NCI-H187 treated with DMSO at 0.1 percent for 48 hours (cell line): ENCODE measurements at regions not wholly inside any gene's neighbourhood (a gene's known extent, or its start where the extent isn't known, plus 50 kb on each side); places are given as distances from the start of the nearest gene placed in this dataset.

ENCODE experiments used
- DNase-seq: peaks from one replicate; lab custom pipeline; 2025; lab: John Stamatoyannopoulos, UW

DNA sequence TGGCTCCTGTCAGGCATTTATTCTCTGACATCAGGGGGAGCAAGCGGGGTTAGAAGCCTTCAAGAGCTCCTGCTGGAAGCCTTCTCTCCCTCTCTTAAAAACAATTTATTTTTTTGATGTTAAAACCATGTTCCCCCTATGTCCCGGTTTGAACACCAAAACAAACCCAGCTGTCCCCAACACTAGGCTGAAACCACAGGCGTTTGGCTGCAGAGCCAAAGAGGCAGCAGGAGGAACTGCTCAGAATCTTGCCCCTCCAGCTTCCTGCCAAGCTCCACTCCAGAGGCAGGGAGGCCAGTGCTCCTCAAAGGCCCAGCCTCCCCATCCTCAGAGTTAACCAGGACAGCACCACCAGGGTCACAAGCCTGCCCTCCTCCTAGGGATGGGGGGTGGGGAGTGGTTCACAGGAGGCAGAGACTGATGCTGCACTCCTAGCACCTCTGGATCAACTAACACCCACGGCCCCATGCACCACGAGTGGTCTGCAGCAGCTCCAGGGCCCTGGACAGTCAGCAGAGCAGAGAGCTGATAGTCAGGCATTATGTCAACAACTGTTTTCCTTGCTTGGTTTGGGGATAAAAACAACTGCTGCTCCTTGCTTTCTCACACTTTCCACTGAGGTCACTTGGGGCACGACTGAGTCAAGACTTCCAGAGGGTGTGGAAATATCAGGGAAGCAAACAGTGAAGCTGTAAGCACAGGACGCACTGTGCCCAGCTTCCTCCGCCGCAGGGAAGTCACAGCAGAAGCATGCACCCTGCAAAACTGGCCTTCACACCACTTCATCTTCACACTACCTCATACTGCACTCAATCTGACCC lies 96.5 kb upstream of the ADRA1B start:
- no peak for DNase-seq

GRCh38 chr5:159820692-159821091 lies 95.6 kb upstream of the ADRA1B start:
- no peak for DNase-seq

DNA sequence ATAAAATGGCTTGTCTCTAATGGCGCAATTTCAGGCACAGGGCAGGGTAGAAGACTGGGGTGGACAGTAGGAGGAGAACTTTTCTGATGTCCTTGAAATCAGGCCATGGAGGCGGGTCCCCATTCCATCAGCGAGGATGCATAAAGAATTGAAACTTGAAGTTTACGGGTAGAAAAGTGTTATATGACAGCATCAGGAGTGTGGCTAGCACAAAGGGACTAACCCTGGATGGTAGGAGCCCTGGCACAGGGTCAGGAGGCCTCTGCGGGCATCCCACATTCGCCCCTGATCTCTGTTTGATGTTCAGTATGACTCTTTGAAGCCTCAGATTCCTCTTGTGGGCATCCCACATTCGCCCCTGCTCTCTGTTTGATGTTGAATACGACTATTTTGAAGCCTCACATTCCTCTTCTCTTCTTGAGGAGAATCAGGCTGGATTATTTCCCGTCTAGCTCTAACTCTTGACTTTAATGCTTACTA lies 94.8 kb upstream of the ADRA1B start:
- no peak for DNase-seq

DNA sequence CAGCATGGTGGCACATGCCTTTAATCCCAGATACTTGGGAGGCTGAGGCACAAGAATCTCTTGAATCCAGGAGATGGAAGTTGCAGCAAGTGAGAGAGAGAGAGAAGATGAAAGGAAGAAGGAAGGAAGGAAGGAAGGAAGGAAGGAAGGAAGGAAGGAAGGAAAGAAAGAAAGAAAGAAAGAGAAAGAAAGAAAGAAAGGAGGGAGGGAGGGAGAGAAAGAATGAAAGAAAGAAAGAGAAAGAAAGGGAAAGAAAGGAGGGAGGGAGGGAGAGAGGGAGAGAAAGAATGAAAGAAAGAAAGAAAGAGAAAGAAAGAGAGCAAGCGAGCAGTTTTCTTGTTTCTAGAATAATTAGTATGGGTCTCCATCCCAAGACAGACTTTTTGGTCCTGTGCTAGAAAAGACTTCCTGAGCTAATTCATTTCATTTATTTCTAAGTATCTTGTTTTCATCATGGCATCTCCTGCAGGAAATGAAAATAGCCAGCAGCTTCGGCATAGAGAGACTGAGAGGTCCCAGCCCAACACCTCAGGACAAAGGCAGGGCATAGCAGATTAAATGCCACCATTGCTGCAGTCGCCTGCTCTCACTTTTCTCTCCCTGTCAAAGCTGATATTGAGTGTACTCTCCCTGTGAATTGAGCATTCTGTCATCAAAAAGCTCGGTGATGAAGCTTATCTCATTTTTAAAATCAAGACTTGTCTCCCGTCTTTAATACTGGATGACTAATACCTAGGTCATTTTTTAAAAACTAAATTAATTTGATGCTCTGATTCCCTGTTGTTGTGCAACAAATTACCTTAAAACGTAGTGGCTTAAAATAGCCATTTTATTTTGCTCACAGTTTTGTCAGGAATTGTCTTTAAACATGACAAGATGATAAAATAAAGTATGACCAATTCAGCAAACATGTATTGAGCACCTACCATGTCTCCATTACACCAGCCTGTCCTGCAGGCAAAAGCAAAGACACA lies 91.8 kb upstream of the ADRA1B start:
- DNase-seq: no peak

DNA sequence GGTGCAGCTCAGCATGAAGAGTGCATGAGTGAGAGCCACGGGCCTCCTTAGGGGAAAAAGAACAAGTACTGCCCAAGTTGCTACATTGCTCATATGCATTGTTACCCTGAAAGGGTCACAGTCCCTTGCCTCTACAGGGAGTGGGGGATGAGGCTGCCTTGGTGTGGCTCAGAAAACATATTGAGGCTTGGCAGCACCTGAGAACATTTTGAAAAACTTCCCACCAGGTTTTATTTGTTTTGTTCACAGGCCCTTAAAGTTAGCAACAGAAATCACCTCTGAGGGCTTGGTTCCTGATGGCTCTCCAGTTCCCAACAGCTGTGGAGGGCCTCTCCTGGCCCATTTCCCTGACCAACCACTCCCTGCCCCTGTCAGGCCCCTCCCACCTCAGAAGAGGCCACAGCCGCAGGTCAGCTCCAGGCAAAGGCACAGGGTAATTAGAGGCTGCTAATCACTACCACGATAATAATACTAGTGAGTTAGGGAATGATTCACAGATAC lies 90.7 kb upstream of the ADRA1B start:
- DNase-seq: no peak

DNA sequence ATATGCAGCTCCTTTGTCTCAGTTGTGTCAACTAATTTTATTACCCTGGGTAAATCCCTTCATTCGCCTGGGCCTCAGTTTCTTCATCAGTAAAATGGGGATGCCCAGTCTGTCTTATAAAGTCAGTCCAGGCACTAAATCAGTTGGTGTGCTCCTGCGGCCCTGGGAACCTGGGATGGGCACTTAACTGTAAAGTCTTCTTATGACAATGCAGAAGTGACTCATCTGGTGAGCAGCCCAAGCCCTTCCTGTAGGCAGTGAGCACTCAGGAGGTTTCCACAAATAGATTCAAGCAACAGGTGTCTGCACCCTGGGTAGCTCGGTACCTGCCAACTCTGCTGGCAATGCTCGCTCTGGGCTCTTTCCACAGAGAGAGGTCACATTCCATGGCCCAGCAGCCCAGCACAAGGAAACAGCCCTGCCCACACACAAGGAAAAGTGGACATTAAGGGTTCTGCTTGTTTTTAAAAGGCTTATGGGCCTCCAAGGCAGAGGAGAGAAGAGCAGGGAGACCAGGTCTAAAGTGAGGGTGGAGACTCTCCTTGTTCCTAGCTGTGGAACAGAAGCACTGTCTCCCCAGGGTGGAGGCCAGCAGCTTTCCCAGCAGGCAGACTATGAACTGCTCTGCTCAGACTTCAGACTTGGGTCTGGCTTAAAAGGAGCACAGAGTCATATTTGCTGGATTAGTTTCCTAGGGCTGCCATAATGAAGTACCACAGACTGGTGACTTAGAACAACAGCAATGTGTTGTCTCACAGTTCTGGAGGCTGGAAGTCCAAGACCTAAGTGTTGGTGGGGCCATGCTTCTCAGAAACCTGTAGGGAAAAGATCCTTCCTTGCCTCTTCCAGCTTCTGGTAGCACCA lies 89.7 kb upstream of the ADRA1B start:
- no peak for DNase-seq

GRCh38 chr5:159827861-159828260 lies 88.4 kb upstream of the ADRA1B start:
- no peak for DNase-seq

DNA sequence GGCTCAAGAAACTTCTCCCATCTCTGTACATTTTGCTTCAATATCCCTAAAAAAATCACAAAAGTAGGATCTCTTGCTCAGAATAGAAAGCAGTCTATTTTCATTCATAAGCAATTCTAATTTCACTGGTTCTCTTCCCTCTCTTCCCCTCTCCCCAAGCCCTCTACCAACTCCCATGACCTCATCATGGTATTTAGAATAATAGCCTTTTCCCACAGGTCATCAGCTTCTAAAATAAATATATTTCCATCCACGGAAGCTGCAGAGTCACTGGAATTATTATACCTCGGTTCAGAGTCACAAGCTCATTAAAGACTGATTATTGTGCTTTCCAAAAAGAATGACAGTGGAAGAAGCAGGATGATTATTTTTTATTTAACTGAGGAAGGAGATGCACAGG lies 84.2 kb upstream of the ADRA1B start:
- DNase-seq: no peak

DNA sequence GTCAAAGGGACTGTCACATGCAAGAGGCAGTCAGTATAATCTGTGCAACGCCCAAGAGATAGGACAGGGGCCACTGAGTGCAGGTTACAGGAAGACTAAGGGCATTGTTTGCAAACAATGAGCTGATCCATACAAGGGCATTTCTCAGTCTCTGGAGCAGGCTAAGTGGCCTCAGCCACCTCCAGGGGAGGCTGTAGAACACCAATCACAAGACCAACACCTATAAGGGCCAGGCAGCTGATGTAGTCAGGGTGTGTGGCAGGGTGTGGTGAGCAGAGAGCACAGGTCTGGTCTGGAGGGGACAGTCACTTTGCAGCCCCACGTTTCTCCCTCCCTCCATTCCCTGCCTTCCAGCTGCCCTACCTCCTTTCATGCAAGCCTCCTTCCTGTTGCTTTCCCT lies 83.2 kb upstream of the ADRA1B start:
- DNase-seq: no peak

- no peak for DNase-seq
These were observed 82.4 kb upstream of the ADRA1B start for GRCh38 chr5:159833846-159834245.

DNA sequence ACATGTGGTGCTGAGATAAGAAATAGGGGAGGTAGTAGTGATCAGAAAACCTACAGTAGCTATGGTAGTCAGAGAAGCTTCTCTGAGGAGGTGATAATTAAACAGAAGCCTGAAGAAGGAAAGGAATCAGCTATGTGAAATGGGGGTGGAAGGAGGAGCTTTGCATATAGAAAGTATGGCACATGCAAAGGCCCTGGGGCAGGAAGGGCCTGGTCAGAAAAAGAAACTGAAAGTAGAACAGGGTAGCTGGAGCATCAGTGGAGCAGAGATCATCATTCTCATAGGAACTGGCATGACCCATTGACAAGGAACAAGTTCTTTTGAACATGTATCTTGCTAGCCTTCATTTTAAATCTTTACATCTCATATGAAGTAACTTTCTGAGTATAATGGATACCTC lies 80.7 kb upstream of the ADRA1B start:
- no peak for DNase-seq

DNA sequence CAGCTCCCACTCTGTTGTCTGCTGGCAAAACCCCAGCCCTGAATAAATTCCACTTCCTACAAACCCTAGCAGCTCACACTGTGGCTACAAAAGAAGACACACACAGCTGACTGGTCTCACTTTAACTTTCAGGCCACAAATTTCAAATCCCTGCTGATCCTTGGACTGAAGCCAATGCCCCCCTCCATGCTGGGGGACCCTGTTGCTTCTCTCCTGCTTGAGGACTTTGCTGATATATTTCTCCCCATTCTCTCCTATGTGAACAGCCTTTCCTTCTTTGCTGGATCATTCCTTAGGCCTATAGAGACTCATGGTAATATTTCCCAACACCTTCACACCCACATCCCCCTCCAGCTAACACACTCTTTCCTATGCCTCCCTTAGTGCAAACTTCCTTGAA lies 79.6 kb upstream of the ADRA1B start:
- no peak for DNase-seq

GRCh38 chr5:159837860-159838259 lies 78.4 kb upstream of the ADRA1B start:
- no peak for DNase-seq

DNA sequence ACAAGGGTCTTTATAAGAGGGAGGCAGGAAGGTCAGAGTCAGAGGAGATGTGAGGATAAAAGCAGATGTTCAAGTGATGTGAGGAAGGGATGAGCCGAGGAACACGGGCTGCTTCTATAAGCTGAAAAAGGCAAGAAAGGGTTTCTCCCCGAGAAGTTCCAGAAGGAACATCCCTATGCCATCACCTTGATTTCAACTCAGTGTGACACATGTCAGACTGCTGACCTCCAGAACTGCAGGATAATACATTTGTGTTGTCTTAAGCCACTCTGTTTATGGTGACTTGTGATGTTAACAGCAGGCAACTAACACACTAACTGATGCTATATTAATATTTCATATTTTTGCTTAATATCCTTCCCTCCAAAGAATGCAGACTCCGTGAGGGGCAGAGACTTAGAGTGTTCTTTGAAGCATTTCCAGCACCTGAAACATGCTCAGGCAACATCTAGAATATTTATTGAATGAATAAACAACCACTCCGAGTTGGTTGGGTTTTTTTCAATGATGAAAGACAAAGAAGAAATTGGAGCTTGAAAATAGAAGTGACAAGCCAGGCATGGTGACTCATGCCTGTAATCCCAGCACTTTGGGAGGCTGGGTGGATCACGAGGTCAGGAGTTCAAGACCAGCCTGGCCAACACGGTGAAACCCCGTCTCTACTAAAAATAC lies 77.6 kb upstream of the ADRA1B start:
- no peak for DNase-seq

- DNase-seq: no peak
These were observed 71.8 kb upstream of the ADRA1B start for GRCh38 chr5:159844267-159845121.

GRCh38 chr5:159849437-159850083 lies 66.7 kb upstream of the ADRA1B start:
- no peak for DNase-seq

GRCh38 chr5:159850160-159850559 lies 66.1 kb upstream of the ADRA1B start:
- no peak for DNase-seq

DNA sequence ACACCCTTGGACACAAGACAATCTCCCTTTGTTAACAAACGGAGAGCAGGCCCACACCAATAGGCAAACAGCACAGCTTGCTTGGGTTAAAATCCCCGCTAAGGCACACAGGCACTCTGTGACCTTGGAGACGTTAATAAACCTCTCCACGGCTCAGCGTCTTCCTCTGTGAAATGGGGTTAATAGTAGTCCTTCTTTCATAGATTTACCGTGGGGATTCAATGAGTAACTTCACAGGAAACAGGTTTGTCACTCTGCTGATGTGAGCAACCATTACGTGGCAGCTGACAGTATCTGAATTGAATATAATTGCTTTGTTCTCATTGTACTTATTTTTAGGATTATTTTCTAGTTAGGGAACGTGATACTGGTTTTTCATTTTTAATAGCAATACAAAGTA lies 65.2 kb upstream of the ADRA1B start:
- no peak for DNase-seq

GRCh38 chr5:159854916-159855315 lies 61.4 kb upstream of the ADRA1B start:
- no peak for DNase-seq
